WERI-Rb-1 (cell line): ENCODE measurements at regions not wholly inside any gene's neighbourhood (a gene's known extent, or its start where the extent isn't known, plus 50 kb on each side); places are given as distances from the start of the nearest gene placed in this dataset.

Source experiments
- DNase-seq: peaks from one replicate; pipeline ENCODE4 v3.0.0-alpha.2; 2020
- H3K27ac ChIP-seq: fragments of 250-450 bp; sonication (Bioruptor Pico); 2 replicates; pipeline ENCODE4 v1.5.1; 2020; ENCODE audit warnings: mild to moderate bottlenecking, moderate library complexity
- H3K27me3 ChIP-seq: fragments of 250-450 bp; sonication (Bioruptor Pico); 2 replicates; pipeline ENCODE4 v1.5.1; 2021; ENCODE audit warnings: mild to moderate bottlenecking, low read depth, moderate library complexity; ENCODE audit not compliant: insufficient read depth, severe bottlenecking
- H3K36me3 ChIP-seq: fragments of 250-450 bp; sonication (Bioruptor Pico); 2 replicates; pipeline ENCODE4 v1.5.1; 2020; ENCODE audit warnings: mild to moderate bottlenecking, moderate library complexity
- H3K4me3 ChIP-seq: 2 replicates; pipeline ENCODE4 v1.5.1; 2011; ENCODE audit warnings: low read depth, mild to moderate bottlenecking, control low read depth, low read length
- H3K9me3 ChIP-seq: fragments of 250-450 bp; sonication (Bioruptor Pico); 2 replicates; pipeline ENCODE4 v1.5.1; 2021; ENCODE audit warnings: mild to moderate bottlenecking, moderate library complexity; ENCODE audit not compliant: severe bottlenecking
- CTCF ChIP-seq: IDR thresholded peaks from 2 replicates; pipeline ENCODE4 v1.5.1; 2011; ENCODE audit warnings: low read depth, mild to moderate bottlenecking, control low read depth, inconsistent platforms, low read length

GRCh38 chr6:91299544-91300491 lies 712.9 kb upstream of the MAP3K7 start:
- DNase-seq = no peak
- TF ChIP-seq CTCF = no peak
- Histone ChIP-seq H3K36me3 (no peaks in the 10 kb centered on the region), H3K4me3 (no peak overlapping the region), H3K27me3 (no peaks in the 10 kb centered on the region), H3K27ac (no peak overlapping the region), H3K9me3 (peaks cover 3% of the 10 kb centered on the region)

GRCh38 chr6:91298543-91299145 lies 711.8 kb upstream of the MAP3K7 start:
- TF ChIP-seq CTCF = no peak
- DNase-seq = no peak
- H3K4me3 ChIP-seq = no peak overlapping the region
- H3K9me3 ChIP-seq = peaks cover 3% of the 10 kb centered on the region
- H3K27me3 ChIP-seq = no peaks in the 10 kb centered on the region
- no peaks in the 10 kb centered on the region for H3K36me3 ChIP-seq
- H3K27ac ChIP-seq = no peak overlapping the region

DNA sequence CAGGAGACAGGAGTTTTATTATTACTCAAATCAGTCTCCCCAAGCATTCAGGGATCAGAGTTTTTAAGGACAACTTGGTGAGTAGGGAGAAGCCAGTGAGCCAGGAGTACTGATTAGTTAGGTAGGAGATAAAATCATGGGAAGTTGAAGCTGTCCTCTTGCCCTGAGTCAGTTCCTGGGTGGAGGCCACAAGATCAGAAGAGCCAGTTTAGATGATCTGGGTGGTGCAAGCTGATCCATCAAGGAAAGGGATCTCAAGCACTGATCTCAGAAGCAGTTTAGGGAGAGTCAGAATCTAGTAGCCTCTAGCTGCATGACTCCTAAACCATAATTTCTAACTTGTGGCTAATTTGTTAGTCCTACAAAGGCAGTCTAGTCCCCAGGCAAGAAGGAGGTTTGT lies 706.5 kb upstream of the MAP3K7 start:
- Histone ChIP-seq H3K4me3 (no peak overlapping the region), H3K36me3 (no peaks in the 10 kb centered on the region), H3K9me3 (peaks cover 3% of the 10 kb centered on the region), H3K27ac (no peak overlapping the region), H3K27me3 (no peaks in the 10 kb centered on the region)
- DNase-seq = no peak
- TF ChIP-seq CTCF = no peak

GRCh38 chr6:91291071-91291470 lies 704.2 kb upstream of the MAP3K7 start:
- DNase-seq = no peak
- Histone ChIP-seq H3K27me3 (no peaks in the 10 kb centered on the region), H3K27ac (no peak overlapping the region), H3K9me3 (no peaks in the 10 kb centered on the region), H3K36me3 (no peaks in the 10 kb centered on the region), H3K4me3 (no peak overlapping the region)
- no peak for TF ChIP-seq CTCF

- no peak for TF ChIP-seq CTCF
- no peak for DNase-seq
Measured at GRCh38 chr6:91288741-91289140, 701.9 kb upstream of the MAP3K7 start.

More at GRCh38 chr6:91288741-91289140, 701.9 kb upstream of the MAP3K7 start:
- no peak overlapping the region for H3K27ac ChIP-seq
- H3K9me3 ChIP-seq = no peaks in the 10 kb centered on the region
- no peaks in the 10 kb centered on the region for H3K27me3 ChIP-seq
- H3K4me3 ChIP-seq = no peak overlapping the region
- H3K36me3 ChIP-seq = no peaks in the 10 kb centered on the region
